Fibroblast of mammary gland (primary cell): ENCODE measurements at regions not wholly inside any gene's neighbourhood (a gene's known extent, or its start where the extent isn't known, plus 50 kb on each side); places are given as distances from the start of the nearest gene placed in this dataset.

Source experiments
- DNase-seq: peaks from one replicate; pipeline ENCODE4 v3.0.0-alpha.2; 2010; ENCODE audit warnings: low read depth
- H3K4me3 ChIP-seq: 2 replicates; pipeline ENCODE4 v1.5.1; 2011; ENCODE audit warnings: low read depth, mild to moderate bottlenecking, low read length, moderate library complexity; ENCODE audit not compliant: control insufficient read depth
- CTCF ChIP-seq: conservative IDR thresholded peaks from 2 replicates; pipeline ENCODE4 v1.5.1; 2011; ENCODE audit warnings: low read depth, low read length, inconsistent platforms; ENCODE audit not compliant: control insufficient read depth, insufficient read depth

GRCh38 chr1:239493811-239494414 is 107.5 kb downstream of the CHRM3 start:
- no peak overlapping the region for H3K4me3 ChIP-seq
- no peak for TF ChIP-seq CTCF
- DNase-seq, result no peak

- no peak overlapping the region for H3K4me3 ChIP-seq
- no peak for DNase-seq
- no peak for TF ChIP-seq CTCF
Observed at GRCh38 chr1:239505094-239505493, 118.7 kb downstream of the CHRM3 start.

GRCh38 chr1:239507826-239508225 is 121.5 kb downstream of the CHRM3 start:
- no peak for DNase-seq
- TF ChIP-seq CTCF, result no peak

GRCh38 chr1:239511875-239512274 is 125.5 kb downstream of the CHRM3 start:
- no peak overlapping the region for H3K4me3 ChIP-seq
- DNase-seq, result no peak
- no peak for TF ChIP-seq CTCF

More at GRCh38 chr1:239507826-239508225, 121.5 kb downstream of the CHRM3 start:
- H3K4me3 ChIP-seq, result no peak overlapping the region

GRCh38 chr1:239516579-239516978 is 130.2 kb downstream of the CHRM3 start:
- TF ChIP-seq CTCF, result no peak
- H3K4me3 ChIP-seq, result no peak overlapping the region
- DNase-seq, result no peak

GRCh38 chr1:239526391-239526790 is 140.0 kb downstream of the CHRM3 start:
- H3K4me3 ChIP-seq, result no peak overlapping the region
- DNase-seq, result no peak
- no peak for TF ChIP-seq CTCF
